ENCODE measurements at regions not wholly inside any gene's neighbourhood (a gene's known extent, or its start where the extent isn't known, plus 50 kb on each side); places are given as distances from the start of the nearest gene placed in this dataset.

DNA sequence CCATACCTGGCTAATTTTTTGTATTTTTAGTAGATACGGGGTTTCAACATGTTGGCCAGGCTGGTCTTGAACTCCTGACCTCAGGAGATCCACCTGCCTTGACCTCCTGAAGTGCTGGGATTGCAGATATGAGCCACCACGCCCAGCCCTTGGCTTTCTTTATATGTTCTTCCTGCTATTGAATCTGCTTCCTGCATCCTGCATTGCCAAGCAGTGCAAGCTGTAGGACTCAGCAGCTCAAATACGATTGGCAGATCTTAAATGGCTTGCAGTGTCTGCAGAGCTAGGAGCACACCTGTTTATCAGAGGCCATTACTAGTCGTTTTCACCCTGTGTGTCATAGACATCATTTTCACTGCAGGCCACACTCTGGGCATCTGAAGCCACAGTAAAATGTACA is 426.2 kb upstream of the PPP2R3A start:
- no peak for DNase-seq
- no peak overlapping the region for H2AK5ac ChIP-seq (ENCODE audit: low read length)
- H3K27me3 ChIP-seq (ENCODE audit: insufficient read depth, low read length), result no peaks in the 10 kb centered on the region
- no peak overlapping the region for H3K23ac ChIP-seq (ENCODE audit: low read length)
- no peaks in the 10 kb centered on the region for H3K79me1 ChIP-seq (ENCODE audit: low read length)
- H2BK120ac ChIP-seq (ENCODE audit: insufficient read depth, low read length, poor library complexity), result no peak overlapping the region
- H4K8ac ChIP-seq (ENCODE audit: low read depth, low read length), result no peak overlapping the region
- H3K9ac ChIP-seq (ENCODE audit: low read length), result no peak overlapping the region
- no peak overlapping the region for H3K4me3 ChIP-seq (ENCODE audit: low read depth, low read length)
- no peaks in the 10 kb centered on the region for H3K4me1 ChIP-seq (ENCODE audit: control insufficient read depth in 1 of 2, insufficient read depth in 2 of 2, low read length in 2 of 2)
- no peaks in the 10 kb centered on the region for H3K36me3 ChIP-seq (ENCODE audit: control insufficient read depth in 1 of 2, insufficient read depth in 2 of 2, low read length in 2 of 2)
- no peaks in the 10 kb centered on the region for H3K9me3 ChIP-seq (ENCODE audit: insufficient read depth, low read depth, low read length)
- no peak overlapping the region for H3K18ac ChIP-seq (ENCODE audit: low read length)
- no peak overlapping the region for H2BK5ac ChIP-seq (ENCODE audit: low read depth, low read length, poor library complexity)
- no peak overlapping the region for H3K4ac ChIP-seq (ENCODE audit: low read depth, low read length)
- no peak overlapping the region for H2AFZ ChIP-seq (ENCODE audit: insufficient read depth, low read length, poor library complexity)
- H3K4me2 ChIP-seq (ENCODE audit: low read length), result no peak overlapping the region
- no peak overlapping the region for H3K14ac ChIP-seq (ENCODE audit: low read length)
- no peak overlapping the region for H4K12ac ChIP-seq (ENCODE audit: low read depth, low read length)
- no peak overlapping the region for H3K27ac ChIP-seq (ENCODE audit: low read depth, low read length)
- H3K79me2 ChIP-seq (ENCODE audit: control insufficient read depth, insufficient read depth, low read length, poor library complexity), result no peaks in the 10 kb centered on the region
- H2BK12ac ChIP-seq (ENCODE audit: low read length), result no peak overlapping the region
- no CpG with 5 or more reads among the region's 4 CpGs for WGBS (ENCODE audit: extremely low coverage, insufficient coverage, insufficient read length)
- no peak overlapping the region for H4K91ac ChIP-seq (ENCODE audit: low read depth, low read length)

DNA sequence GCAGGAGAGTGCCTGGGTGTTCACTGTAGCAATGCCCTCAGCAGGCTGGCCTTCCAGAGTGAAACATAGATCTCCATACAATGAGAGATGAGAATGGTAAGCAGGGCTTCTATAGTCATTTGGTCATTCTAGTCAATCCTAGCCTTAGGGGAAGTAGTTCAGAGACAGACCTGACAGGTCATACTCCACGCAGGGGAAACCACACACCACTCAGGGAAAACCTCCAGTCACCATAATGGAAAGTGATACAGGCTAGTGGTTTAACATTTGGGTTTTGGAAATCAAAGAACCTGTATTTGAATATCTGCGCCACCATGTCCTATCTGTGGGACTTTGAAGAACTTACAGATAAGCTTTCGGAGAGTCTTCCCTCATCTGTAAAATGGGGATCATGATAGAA is 425.7 kb upstream of the PPP2R3A start:
- H3K79me1 ChIP-seq (ENCODE audit: low read length), result no peaks in the 10 kb centered on the region

DNA sequence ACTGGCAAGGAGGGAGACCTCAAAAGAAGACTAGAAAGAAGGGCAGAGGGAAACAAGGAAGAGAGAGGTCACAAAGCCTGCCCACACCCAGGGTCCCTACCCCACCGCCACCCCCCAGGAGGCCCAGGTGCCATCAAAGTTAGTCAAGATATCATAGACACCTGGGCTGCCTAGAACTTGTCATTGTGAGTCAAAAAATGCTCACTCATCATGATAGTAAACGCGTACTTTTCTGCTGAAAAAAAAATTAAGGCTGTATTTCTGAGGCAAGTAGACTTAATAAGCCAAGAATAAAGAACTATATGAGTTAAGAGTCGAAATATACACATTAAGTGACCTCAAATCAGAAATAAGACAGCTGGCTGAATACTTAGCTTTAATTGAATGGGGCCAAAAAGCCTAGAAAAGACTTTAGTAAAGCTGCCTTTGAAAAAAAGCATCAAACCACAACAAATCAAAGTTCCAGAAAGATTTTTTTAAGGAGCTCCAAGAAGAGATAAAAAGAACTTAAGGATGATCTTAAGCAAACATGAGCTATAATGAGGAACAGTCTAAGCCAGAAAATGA is 415.5 kb upstream of the PPP2R3A start:
- Histone ChIP-seq H3K18ac (ENCODE audit: low read length) (no peak overlapping the region), H3K4ac (ENCODE audit: low read depth, low read length) (no peak overlapping the region), H3K9me3 (ENCODE audit: insufficient read depth, low read depth, low read length) (no peaks in the 10 kb centered on the region), H3K4me2 (ENCODE audit: low read length) (no peak overlapping the region), H3K79me1 (ENCODE audit: low read length) (no peaks in the 10 kb centered on the region), H3K14ac (ENCODE audit: low read length) (no peak overlapping the region), H3K36me3 (ENCODE audit: control insufficient read depth in 1 of 2, insufficient read depth in 2 of 2, low read length in 2 of 2) (no peaks in the 10 kb centered on the region), H3K79me2 (ENCODE audit: control insufficient read depth, insufficient read depth, low read length, poor library complexity) (no peaks in the 10 kb centered on the region), H2BK120ac (ENCODE audit: insufficient read depth, low read length, poor library complexity) (no peak overlapping the region), H3K23ac (ENCODE audit: low read length) (no peak overlapping the region), H3K4me3 (ENCODE audit: low read depth, low read length) (no peak overlapping the region), H3K9ac (ENCODE audit: low read length) (no peak overlapping the region), H2AK5ac (ENCODE audit: low read length) (no peak overlapping the region), H2BK5ac (ENCODE audit: low read depth, low read length, poor library complexity) (no peak overlapping the region), H2AFZ (ENCODE audit: insufficient read depth, low read length, poor library complexity) (no peak overlapping the region), H2BK12ac (ENCODE audit: low read length) (no peak overlapping the region), H3K27me3 (ENCODE audit: insufficient read depth, low read length) (no peaks in the 10 kb centered on the region), H4K12ac (ENCODE audit: low read depth, low read length) (no peak overlapping the region), H4K91ac (ENCODE audit: low read depth, low read length) (no peak overlapping the region), H3K4me1 (ENCODE audit: control insufficient read depth in 1 of 2, insufficient read depth in 2 of 2, low read length in 2 of 2) (no peaks in the 10 kb centered on the region), H4K8ac (ENCODE audit: low read depth, low read length) (no peak overlapping the region), H3K27ac (ENCODE audit: low read depth, low read length) (no peak overlapping the region)
- DNase-seq, result no peak
- WGBS (ENCODE audit: extremely low coverage, insufficient coverage, insufficient read length), result no CpG with 5 or more reads among the region's 4 CpGs

More for the DNA sequence above, 425.7 kb upstream of the PPP2R3A start:
- no peak overlapping the region for H3K14ac ChIP-seq (ENCODE audit: low read length)
- H3K4me3 ChIP-seq (ENCODE audit: low read depth, low read length), result no peak overlapping the region
- no peak overlapping the region for H3K27ac ChIP-seq (ENCODE audit: low read depth, low read length)
- no peaks in the 10 kb centered on the region for H3K9me3 ChIP-seq (ENCODE audit: insufficient read depth, low read depth, low read length)
- H2BK12ac ChIP-seq (ENCODE audit: low read length), result no peak overlapping the region
- no peak overlapping the region for H2AK5ac ChIP-seq (ENCODE audit: low read length)
- H3K4me2 ChIP-seq (ENCODE audit: low read length), result no peak overlapping the region
- H4K12ac ChIP-seq (ENCODE audit: low read depth, low read length), result no peak overlapping the region
- H4K8ac ChIP-seq (ENCODE audit: low read depth, low read length), result no peak overlapping the region
- H3K27me3 ChIP-seq (ENCODE audit: insufficient read depth, low read length), result no peaks in the 10 kb centered on the region
- H3K9ac ChIP-seq (ENCODE audit: low read length), result no peak overlapping the region
- H4K91ac ChIP-seq (ENCODE audit: low read depth, low read length), result no peak overlapping the region
- H3K18ac ChIP-seq (ENCODE audit: low read length), result no peak overlapping the region
- H2BK120ac ChIP-seq (ENCODE audit: insufficient read depth, low read length, poor library complexity), result no peak overlapping the region
- no CpG with 5 or more reads among the region's 3 CpGs for WGBS (ENCODE audit: extremely low coverage, insufficient coverage, insufficient read length)
- no peak overlapping the region for H2BK5ac ChIP-seq (ENCODE audit: low read depth, low read length, poor library complexity)
- H3K36me3 ChIP-seq (ENCODE audit: control insufficient read depth in 1 of 2, insufficient read depth in 2 of 2, low read length in 2 of 2), result no peaks in the 10 kb centered on the region
- H3K79me2 ChIP-seq (ENCODE audit: control insufficient read depth, insufficient read depth, low read length, poor library complexity), result no peaks in the 10 kb centered on the region
- no peak for DNase-seq
- H2AFZ ChIP-seq (ENCODE audit: insufficient read depth, low read length, poor library complexity), result no peak overlapping the region
- no peaks in the 10 kb centered on the region for H3K4me1 ChIP-seq (ENCODE audit: control insufficient read depth in 1 of 2, insufficient read depth in 2 of 2, low read length in 2 of 2)
- H3K4ac ChIP-seq (ENCODE audit: low read depth, low read length), result no peak overlapping the region
- H3K23ac ChIP-seq (ENCODE audit: low read length), result no peak overlapping the region

DNA sequence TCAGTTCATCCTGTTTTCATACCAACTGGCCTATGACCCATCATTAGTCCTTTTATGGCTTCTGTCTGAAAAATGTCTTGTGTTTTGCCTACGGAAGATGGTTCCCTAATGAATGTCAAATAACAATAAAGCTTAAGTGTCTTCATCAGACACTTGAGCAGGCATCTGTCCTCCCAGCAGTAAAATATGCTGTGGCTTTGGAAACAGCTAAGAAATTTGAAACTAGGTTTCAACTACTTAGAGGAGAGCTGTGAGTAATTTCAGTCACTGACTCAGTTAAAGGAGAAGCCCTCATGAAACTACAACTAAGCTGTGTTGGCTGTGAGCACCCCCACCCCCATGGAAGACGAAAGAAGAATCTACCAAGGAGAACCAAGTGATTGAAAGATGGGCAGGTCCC is 409.4 kb upstream of the PPP2R3A start:
- Histone ChIP-seq H4K91ac (ENCODE audit: low read depth, low read length) (no peak overlapping the region), H3K79me2 (ENCODE audit: control insufficient read depth, insufficient read depth, low read length, poor library complexity) (no peaks in the 10 kb centered on the region)
- no CpG with 5 or more reads among the region's 2 CpGs for WGBS (ENCODE audit: extremely low coverage, insufficient coverage, insufficient read length)

More for the DNA sequence above, 409.4 kb upstream of the PPP2R3A start:
- no peak overlapping the region for H3K4me3 ChIP-seq (ENCODE audit: low read depth, low read length)
- no peak overlapping the region for H2AK5ac ChIP-seq (ENCODE audit: low read length)
- no peak overlapping the region for H4K12ac ChIP-seq (ENCODE audit: low read depth, low read length)
- H3K27ac ChIP-seq (ENCODE audit: low read depth, low read length), result no peak overlapping the region
- no peak overlapping the region for H3K18ac ChIP-seq (ENCODE audit: low read length)
- no peaks in the 10 kb centered on the region for H3K4me1 ChIP-seq (ENCODE audit: control insufficient read depth in 1 of 2, insufficient read depth in 2 of 2, low read length in 2 of 2)
- no peak overlapping the region for H3K14ac ChIP-seq (ENCODE audit: low read length)
- no peak for DNase-seq
- no peaks in the 10 kb centered on the region for H3K9me3 ChIP-seq (ENCODE audit: insufficient read depth, low read depth, low read length)
- H4K8ac ChIP-seq (ENCODE audit: low read depth, low read length), result no peak overlapping the region
- H3K36me3 ChIP-seq (ENCODE audit: control insufficient read depth in 1 of 2, insufficient read depth in 2 of 2, low read length in 2 of 2), result no peaks in the 10 kb centered on the region
- no peak overlapping the region for H2BK12ac ChIP-seq (ENCODE audit: low read length)
- H2BK120ac ChIP-seq (ENCODE audit: insufficient read depth, low read length, poor library complexity), result no peak overlapping the region
- no peak overlapping the region for H2BK5ac ChIP-seq (ENCODE audit: low read depth, low read length, poor library complexity)
- H3K4ac ChIP-seq (ENCODE audit: low read depth, low read length), result no peak overlapping the region
- no peak overlapping the region for H3K23ac ChIP-seq (ENCODE audit: low read length)
- H3K9ac ChIP-seq (ENCODE audit: low read length), result no peak overlapping the region
- no peak overlapping the region for H3K4me2 ChIP-seq (ENCODE audit: low read length)
- H3K79me1 ChIP-seq (ENCODE audit: low read length), result no peaks in the 10 kb centered on the region
- H2AFZ ChIP-seq (ENCODE audit: insufficient read depth, low read length, poor library complexity), result no peak overlapping the region
- no peaks in the 10 kb centered on the region for H3K27me3 ChIP-seq (ENCODE audit: insufficient read depth, low read length)

All from trophoblast cell (in vitro differentiated cells and primary cell).